Endodermal cell (in vitro differentiated cells): ENCODE measurements at regions not wholly inside any gene's neighbourhood (a gene's known extent, or its start where the extent isn't known, plus 50 kb on each side); places are given as distances from the start of the nearest gene placed in this dataset.

Source experiments
- DNase-seq: peaks from one replicate; pipeline ENCODE4 v3.0.0-alpha.2; 2017
- H3K27ac ChIP-seq: 2 replicates; pipeline ENCODE4 v1.5.1; 2013; ENCODE audit warnings: mild to moderate bottlenecking, low read depth, low read length, moderate library complexity
- H3K27me3 ChIP-seq: 2 replicates; pipeline ENCODE4 v1.6.1; 2013; ENCODE audit warnings: mild to moderate bottlenecking, low read length, moderate library complexity; ENCODE audit not compliant: insufficient read depth, control insufficient read depth, poor library complexity, severe bottlenecking
- H3K36me3 ChIP-seq: 2 replicates; pipeline ENCODE4 v1.7.0; 2013; ENCODE audit warnings: mild to moderate bottlenecking, low read length, moderate library complexity; ENCODE audit not compliant: control insufficient read depth, insufficient read depth
- H3K4me1 ChIP-seq: one replicate; pipeline ENCODE4 v1.7.0; 2013; ENCODE audit warnings: low read length; ENCODE audit not compliant: control insufficient read depth, insufficient read depth
- H3K4me3 ChIP-seq: 2 replicates; pipeline ENCODE4 v1.5.1; 2013; ENCODE audit warnings: mild to moderate bottlenecking, low read length, moderate library complexity
- H3K9ac ChIP-seq: 2 replicates; pipeline ENCODE4 v1.6.1; 2013; ENCODE audit warnings: mild to moderate bottlenecking, low read length, moderate library complexity; ENCODE audit not compliant: poor library complexity, severe bottlenecking; ENCODE audit errors: extremely low read depth
- H3K9me3 ChIP-seq: 2 replicates; pipeline ENCODE4 v1.6.1; 2013; ENCODE audit warnings: mild to moderate bottlenecking, low read length, moderate library complexity; ENCODE audit not compliant: control insufficient read depth
- H3K27ac Mint-ChIP-seq: 2 replicates; pipeline ENCODE4 v1.8.0; 2020; ENCODE audit warnings: mixed read lengths
- H3K27me3 Mint-ChIP-seq: 2 replicates; pipeline ENCODE4 v1.8.0; 2021; ENCODE audit warnings: mild to moderate bottlenecking, mixed read lengths; ENCODE audit not compliant: insufficient read depth
- H3K36me3 Mint-ChIP-seq: 2 replicates; pipeline ENCODE4 v1.8.0; 2020; ENCODE audit warnings: low read depth, mixed read lengths
- H3K4me1 Mint-ChIP-seq: 2 replicates; pipeline ENCODE4 v1.8.0; 2020; ENCODE audit warnings: mixed read lengths
- H3K4me3 Mint-ChIP-seq: 2 replicates; pipeline ENCODE4 v1.8.0; 2020; ENCODE audit warnings: mild to moderate bottlenecking, moderate library complexity, mixed read lengths
- H3K9me3 Mint-ChIP-seq: 2 replicates; pipeline ENCODE4 v1.8.0; 2020; ENCODE audit warnings: mild to moderate bottlenecking, mixed read lengths
- CTCF ChIP-seq: fragments of 200-600 bp; sonication (generic); conservative IDR thresholded peaks from 2 replicates; pipeline ENCODE4 v1.5.0; 2021; ENCODE audit warnings: antibody characterized with exemption, mild to moderate bottlenecking
- WGBS, 2 experiments: methylation state at CpG; one replicate each; pipeline versions ENCODE4 v1.1.5 to v1.1.7; 2013; ENCODE audit warnings: missing lambda C conversion rate in 2 of 2, mixed read lengths in 1 of 2; ENCODE audit not compliant: insufficient coverage in 1 of 2, insufficient read length in 1 of 2; 5-methylcytosine and 5-hydroxymethylcytosine counted together

DNA sequence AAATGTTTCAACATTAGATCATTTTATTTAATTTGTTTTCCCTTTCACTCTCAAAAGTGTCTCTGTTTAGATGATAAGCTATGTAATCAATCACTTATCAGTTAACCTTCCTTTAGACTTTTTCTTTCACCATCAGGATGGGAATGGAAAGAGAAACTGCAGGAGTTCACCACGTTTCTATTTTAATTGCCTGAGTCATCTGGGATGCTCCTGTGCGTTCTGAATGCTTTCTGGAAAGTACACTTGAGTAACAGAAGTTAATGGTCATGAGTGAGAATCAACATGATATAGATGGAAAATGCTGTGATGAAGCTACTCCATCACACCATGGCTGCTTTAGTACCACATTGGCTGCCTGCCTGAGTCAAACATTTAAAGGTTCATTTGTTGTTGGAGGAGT lies 783.3 kb upstream of the CDH9 start:
- no peaks in the 10 kb centered on the region for H3K27me3 Mint-ChIP-seq
- Histone ChIP-seq H3K4me3 (no peak overlapping the region), H3K27me3 (no peaks in the 10 kb centered on the region), H3K36me3 (no peaks in the 10 kb centered on the region), H3K27ac (no peak overlapping the region), H3K9ac (no peak overlapping the region), H3K9me3 (no peaks in the 10 kb centered on the region), H3K4me1 (no peaks in the 10 kb centered on the region)
- H3K9me3 Mint-ChIP-seq: no peaks in the 10 kb centered on the region
- H3K27ac Mint-ChIP-seq: no peak overlapping the region
- TF ChIP-seq CTCF: no peak
- H3K4me3 Mint-ChIP-seq: no peak overlapping the region
- no peak for DNase-seq
- no peaks in the 10 kb centered on the region for H3K36me3 Mint-ChIP-seq
- H3K4me1 Mint-ChIP-seq: no peaks in the 10 kb centered on the region
- WGBS, 2 experiments: 81% methylated on average over 2 of the region's 2 CpGs; no CpG with 5 or more reads in 1 of the 2 experiments

DNA sequence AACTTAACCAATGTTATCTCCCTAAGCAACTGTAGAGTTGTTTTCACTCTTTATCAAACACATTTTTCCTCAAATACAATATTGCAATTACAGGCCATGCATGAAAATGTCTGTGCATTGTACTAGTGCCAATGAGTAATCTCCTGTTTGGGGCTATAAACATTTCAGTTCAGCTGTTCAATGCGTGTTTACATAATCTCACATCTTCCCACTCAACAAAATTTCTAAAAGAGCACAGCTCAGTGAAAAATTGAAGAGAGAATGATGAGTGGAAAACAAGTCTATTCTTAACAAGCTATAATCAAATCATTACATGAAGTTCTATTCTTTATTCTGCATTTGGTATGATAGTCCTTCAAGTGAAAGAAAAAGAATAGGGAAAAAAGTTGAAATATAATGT lies 780.5 kb upstream of the CDH9 start:
- H3K9me3 Mint-ChIP-seq: no peaks in the 10 kb centered on the region
- WGBS, 2 experiments: 90% methylated on average over 1 of the region's 1 CpG; no CpG with 5 or more reads in 1 of the 2 experiments
- H3K4me3 Mint-ChIP-seq: no peak overlapping the region
- H3K4me1 ChIP-seq: no peaks in the 10 kb centered on the region
- H3K9ac ChIP-seq: no peak overlapping the region
- H3K27me3 Mint-ChIP-seq: no peaks in the 10 kb centered on the region
- TF ChIP-seq CTCF: no peak
- no peaks in the 10 kb centered on the region for H3K4me1 Mint-ChIP-seq
- H3K27ac ChIP-seq: no peak overlapping the region
- no peak for DNase-seq
- H3K9me3 ChIP-seq: no peaks in the 10 kb centered on the region
- H3K4me3 ChIP-seq: no peak overlapping the region
- H3K27me3 ChIP-seq: no peaks in the 10 kb centered on the region
- H3K27ac Mint-ChIP-seq: no peak overlapping the region
- H3K36me3 Mint-ChIP-seq: no peaks in the 10 kb centered on the region
- H3K36me3 ChIP-seq: no peaks in the 10 kb centered on the region

GRCh38 chr5:27814983-27815382 lies 776.6 kb upstream of the CDH9 start:
- H3K4me1 Mint-ChIP-seq: no peaks in the 10 kb centered on the region
- 0% methylated on average over 1 of the region's 1 CpG; no CpG with 5 or more reads in 1 of the 2 experiments for WGBS, 2 experiments
- no peak for DNase-seq

More at GRCh38 chr5:27814983-27815382, 776.6 kb upstream of the CDH9 start:
- H3K9me3 Mint-ChIP-seq: no peaks in the 10 kb centered on the region
- Histone ChIP-seq H3K4me1 (no peaks in the 10 kb centered on the region), H3K9me3 (no peaks in the 10 kb centered on the region), H3K4me3 (no peak overlapping the region), H3K36me3 (no peaks in the 10 kb centered on the region), H3K27me3 (no peaks in the 10 kb centered on the region), H3K9ac (no peak overlapping the region), H3K27ac (no peak overlapping the region)
- no peaks in the 10 kb centered on the region for H3K27me3 Mint-ChIP-seq
- H3K27ac Mint-ChIP-seq: no peak overlapping the region
- TF ChIP-seq CTCF: no peak
- H3K36me3 Mint-ChIP-seq: no peaks in the 10 kb centered on the region
- no peak overlapping the region for H3K4me3 Mint-ChIP-seq
